HG02759 (cell line): ENCODE measurements at regions not wholly inside any gene's neighbourhood (a gene's known extent, or its start where the extent isn't known, plus 50 kb on each side); places are given as distances from the start of the nearest gene placed in this dataset.

ENCODE experiments used
- ATAC-seq: cut with Tn5 transposase; IDR thresholded peaks from one replicate; pipeline ENCODE4 v1.9.1; 2021; ENCODE audit warnings: mild to moderate bottlenecking, moderate library complexity; ENCODE audit not compliant: unreplicated experiment

DNA sequence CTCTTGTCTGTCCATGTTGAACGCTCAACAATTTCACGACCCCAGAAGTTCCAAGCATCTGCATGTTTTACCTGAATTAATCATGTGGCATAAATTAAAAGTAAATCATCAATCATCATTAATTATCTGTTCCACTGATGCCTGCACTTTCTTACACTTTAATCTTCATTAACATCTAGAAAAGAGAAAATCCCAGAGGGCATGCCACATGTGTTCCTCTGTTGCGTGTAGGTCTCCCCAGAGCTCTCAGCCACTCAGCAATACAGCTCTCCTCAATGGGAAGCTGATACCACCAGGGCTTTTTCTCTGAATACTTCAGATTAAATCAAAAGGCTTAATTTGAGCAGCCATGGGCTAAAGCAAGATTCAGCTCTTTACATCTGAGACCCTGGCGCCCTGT is 722.4 kb upstream of the TENM3 start:
- ATAC-seq = no peak

DNA sequence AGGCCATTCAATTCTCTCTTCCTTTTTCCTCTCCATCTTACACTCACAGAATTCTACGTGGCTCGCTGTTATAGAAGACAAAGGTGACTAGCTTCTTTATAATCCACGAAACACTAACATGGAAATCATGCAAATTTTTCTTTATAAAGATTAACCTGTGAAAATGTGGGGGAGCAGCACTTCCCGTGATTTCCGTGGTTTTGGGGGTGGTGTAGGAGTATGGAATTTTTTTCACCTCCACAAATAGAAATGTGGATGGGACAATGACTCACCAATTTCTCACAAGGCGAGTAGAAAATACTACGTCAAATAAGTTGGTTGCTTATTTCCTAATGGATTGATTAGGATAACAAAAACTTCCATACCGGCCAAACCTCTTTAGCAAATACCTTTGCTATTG is 719.2 kb upstream of the TENM3 start:
- ATAC-seq = no peak

DNA sequence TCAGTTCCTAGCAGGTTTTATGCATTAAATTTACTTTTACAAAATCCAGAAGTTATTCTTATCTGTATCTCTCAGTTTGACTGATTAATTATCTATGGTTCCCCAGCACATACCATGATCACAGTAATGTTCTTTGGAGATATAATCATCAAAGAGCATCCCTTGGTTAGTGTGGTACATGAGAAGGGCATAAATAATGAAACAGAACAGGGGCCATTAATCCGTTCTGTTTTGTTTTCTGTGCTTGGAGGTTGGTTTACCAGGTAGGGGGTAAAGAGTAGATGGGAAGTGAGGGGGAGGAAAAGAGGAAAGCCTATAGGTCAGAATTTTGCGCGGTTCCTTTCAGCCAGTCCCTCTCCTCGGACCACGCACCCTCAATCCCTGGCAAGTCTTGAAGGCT is 718.7 kb upstream of the TENM3 start:
- ATAC-seq = no peak

DNA sequence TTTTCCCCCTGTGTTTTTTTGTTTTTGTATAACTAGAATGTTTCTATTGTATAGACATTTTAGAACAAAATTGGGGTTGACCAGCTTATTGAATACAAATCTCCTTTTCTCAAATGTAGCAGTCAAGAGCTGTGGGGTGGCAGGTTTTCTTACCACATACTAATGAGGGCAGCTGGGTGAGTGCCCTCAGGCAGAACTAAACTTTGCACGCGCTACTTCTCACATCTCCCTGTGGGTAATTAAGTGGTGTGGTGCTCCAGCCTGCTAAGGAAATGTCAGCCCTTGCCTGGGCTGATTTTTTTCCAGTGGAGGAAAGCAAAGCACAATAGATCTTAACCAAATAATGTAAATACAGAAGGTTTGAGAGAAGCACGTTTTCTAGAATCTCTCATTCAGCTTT is 717.6 kb upstream of the TENM3 start:
- no peak for ATAC-seq

DNA sequence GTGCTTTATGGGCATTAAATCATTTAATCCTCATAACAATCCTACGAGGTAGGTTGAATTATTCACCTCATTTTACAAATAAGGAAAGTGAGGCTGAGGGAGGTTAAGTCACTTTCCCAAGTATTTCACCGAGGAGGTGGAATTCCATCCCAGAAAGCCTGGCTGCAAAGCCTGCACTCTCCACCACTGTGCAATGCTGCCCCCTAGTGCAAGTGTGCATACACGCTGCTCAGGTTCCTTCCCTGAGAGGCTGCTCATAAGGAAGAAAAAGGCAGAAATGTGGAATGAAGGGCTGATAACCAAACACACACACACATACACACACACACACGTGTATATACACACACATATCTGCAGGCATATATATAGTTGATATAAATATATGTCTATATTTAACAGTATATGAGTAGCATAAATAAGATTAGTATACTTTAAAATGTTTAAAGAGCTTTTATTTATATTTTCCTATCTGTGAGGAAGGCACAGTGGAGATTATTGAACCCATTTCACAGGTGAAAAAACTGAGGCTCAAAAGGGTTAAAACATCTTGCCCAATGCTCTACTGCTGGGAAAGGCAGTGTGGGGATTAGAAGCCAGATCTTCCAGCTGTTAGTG is 714.5 kb upstream of the TENM3 start:
- peak; percentile 86 for ATAC-seq

DNA sequence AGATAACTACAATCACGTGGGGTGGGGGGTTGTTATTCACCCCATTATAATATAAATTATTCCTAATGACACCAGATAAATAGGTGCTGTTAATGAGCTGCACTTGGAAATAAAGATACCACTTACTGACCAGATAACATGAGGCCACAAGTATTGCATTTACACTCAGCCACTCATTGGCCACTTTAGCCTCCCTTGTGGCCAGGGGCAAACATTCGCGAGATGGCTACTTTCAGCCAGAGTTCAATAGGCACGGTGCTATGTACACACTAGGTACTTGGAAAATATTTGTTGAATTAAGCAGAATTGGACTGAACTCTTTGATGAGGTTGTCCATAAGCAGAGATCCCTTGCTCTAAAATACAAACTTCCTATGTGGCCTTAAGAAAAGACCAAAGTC is 713.7 kb upstream of the TENM3 start:
- no peak for ATAC-seq

DNA sequence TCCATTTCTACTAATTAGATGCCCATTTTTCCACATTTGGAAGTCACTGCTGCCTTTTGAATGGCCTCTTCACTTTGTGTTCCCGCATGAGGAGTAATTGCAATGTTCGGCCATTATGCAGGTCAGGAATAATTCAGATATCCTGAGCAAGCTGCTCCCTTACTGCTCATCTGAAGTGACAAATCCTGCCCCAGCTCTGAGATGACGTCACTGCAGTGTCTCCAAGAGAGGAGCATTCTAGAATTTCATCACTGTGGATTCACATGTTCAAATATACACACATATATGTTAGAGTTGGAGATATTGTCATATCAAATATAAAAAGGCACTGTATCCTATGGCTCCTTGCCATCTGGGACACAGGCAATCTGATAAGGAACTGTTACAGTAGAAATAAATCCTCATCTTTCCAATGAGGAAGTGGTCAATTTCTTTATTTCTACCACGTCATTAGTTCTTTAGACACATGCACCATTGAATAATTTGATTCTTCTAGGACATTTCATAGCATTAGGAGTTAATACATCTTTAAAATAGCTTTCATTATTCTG is 706.9 kb upstream of the TENM3 start:
- no peak for ATAC-seq

DNA sequence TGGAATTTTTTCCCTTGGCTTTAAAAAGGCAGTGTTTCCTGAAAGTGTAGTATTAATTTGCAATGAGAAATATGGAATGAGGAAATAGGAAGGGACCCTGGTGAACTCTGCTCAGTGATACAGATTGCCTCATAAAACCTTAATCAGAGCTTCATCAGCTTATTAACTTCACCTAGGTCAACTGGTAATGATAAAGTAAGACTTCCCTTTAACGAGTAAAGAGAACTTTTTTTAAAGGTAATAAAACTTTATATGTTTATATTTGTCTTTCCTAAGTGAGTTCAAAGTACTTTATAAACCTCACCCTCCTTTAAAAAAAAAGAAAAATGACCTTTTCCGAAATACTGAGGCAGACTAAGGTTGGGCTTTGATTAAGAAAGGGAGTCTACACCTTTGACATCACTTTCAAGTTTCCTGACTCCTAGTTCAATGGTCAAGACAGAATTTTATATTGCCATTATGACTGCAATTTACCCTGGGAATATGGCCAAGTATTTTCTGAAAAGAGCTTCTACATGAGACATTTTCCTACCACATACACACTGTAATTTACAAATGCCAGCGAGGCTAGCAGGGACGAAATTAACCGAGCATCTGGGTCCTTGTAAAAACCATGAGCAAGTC is 706.3 kb upstream of the TENM3 start:
- no peak for ATAC-seq

DNA sequence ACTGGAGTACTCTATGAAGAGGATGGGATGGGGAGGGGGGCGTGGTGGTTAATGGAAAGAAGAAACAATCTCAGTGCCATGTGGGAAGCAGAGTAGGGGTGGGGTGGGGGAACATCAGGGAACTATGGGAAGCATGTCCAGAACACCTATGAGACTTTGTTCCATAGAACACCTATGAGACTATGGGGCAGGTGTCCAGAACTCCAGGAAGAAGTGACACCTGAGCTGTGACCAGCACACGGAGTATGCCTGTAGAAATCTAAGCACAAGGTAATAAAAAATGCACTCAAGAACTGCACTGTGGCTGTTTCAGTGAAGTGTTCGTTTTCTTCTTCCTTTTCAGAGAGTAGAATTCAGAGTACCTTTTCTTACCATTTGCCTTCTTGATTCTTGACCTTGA is 704.8 kb upstream of the TENM3 start:
- ATAC-seq = no peak

DNA sequence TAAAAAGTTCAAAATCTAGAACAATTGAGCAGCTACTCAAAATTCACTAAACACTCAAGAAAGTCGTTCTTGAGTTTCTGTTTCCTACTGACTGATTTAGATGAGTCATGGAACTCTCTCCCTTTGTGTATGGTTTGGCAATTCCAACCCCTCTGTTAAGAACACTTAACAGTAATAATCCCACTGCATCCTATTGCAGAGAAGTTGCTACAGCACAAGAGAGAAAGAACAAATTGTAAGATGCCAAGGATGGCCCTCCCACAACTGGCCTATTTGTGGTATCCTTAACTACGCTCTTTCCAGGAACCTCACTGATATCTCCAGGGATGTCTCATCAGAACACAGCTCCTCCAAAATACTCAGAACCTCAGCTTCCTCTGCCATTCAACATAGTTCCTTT is 701.8 kb upstream of the TENM3 start:
- ATAC-seq = no peak

DNA sequence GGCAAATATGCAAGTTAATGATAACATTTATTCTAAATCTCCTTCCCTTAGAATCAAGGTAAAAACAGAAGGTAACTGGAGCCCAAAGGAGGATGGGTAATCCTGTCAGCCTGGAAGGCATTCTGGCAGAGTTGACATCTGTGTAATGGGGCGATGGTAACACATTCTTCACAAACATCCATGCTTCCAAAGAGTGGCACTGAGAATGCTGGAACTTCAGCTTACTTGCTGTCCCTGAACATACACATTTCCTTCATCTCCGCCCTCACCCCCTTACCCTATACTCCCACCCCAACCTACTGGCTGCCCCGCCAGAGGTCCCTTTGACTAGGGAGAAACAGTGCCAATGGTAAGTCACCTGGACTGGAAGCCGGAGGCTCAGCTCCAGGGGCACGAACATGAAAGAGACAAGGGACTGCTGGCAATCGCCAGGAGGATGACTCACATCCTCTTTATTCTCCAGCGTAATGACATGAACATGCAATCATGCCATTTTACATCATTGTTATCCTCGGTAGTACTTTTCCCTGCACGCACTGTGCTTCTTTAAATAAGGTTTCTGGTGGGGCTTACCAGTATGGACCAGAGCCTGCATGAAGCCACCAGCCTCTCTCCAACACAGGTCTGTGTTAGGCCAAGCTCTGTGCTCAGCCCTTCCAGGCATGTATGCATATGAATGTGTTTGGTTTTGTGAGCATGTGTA is 694.2 kb upstream of the TENM3 start:
- ATAC-seq = no peak

DNA sequence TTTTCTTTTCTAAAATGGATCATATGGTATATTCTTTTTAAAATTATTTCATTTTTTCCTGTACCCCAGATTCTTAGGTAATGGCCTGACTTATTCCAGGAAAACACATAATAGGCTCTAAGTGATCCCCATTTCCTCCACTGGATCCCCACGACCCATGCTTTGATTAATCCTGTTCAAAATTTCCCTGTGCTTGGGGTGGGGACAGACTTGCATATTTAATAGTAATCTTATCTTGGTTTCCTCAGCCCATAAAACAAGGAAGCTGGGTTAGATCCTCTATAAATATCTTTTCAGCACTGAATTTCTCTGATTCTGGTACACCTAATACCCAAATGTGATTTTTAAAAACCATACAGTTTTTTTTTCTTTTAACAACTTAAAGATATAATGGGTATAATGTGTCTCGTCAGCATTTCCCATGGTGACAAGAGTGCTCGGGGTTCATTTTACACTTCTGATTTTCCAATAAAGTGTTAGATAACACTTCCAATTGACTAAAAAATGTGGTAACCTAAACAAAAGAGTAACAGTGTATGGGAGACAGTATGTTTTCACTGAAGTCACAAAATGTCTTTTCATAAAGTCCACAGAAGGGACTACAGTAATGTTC is 693.5 kb upstream of the TENM3 start:
- ATAC-seq = no peak

DNA sequence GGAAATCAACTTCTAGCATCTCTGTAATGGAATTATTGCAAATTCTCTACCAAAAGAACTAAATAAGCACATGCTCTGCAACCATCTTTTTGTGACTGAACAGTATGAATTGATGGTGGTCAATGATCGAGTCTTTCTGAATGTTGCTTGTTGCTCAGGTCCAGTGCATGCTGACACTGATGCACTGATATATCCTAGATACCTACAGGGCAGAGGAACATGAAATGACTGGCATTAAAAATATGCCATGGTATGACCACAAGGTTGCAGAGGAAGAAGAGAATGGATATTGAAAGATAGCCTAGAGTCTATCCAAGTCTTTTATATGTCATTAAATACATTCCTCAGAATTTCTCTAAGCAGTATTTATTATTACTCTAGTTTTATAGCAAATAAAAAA is 692.8 kb upstream of the TENM3 start:
- ATAC-seq = no peak

DNA sequence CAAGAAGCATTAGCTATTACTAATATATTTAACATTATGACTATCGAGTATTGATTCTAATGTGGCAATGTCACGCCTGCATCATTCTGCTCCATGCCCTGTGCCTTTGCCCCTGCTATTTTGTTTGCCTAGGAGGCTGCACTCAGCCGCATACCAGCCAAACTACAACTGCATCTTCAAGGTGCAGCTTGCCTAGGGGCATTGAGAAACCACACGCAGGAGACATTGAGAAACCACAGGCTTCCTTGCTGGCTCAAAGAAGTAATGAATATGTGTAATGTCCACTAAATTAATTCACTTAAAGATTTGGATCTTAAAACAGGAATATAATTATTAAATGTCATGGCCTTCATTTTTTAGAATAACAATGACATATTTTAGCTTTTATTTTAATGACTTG is 683.6 kb upstream of the TENM3 start:
- ATAC-seq = no peak

DNA sequence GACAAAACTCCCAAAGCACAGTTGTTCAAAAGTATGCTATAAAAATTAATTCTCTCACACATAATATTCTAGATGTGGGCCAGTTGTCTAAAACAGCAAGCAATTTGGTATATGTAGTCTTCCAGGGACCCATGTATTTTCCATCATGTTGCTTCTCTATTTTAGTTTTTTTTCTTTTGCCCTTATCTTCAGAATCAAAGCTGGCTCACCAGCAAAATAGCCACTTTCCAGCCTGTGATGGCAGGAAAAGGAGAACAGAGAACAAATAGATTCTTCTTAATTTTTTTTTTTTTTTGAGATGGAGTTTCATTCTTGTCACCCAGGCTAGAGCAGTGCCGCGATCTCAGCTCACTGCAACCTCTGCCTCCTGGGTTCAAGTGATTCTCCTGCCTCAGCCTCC is 680.8 kb upstream of the TENM3 start:
- no peak for ATAC-seq

DNA sequence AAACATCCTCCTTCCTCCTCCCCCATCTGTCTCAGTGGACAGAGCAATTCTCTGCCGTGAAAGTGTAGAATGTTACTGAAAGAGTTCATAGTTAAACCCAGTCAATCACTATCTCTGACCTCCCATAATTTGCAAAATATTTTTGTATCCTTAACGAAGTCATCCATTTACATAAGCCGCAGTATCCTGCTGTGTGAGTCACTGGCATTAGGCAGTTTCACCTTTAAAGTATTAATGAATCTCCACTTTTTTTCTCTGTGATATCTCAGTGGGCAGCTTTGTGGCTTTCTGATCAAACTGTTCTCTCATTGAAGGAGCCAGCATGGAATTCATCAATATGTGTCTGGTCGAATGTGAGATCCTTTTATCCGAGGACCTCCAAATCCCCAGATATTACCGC is 678.6 kb upstream of the TENM3 start:
- no peak for ATAC-seq

DNA sequence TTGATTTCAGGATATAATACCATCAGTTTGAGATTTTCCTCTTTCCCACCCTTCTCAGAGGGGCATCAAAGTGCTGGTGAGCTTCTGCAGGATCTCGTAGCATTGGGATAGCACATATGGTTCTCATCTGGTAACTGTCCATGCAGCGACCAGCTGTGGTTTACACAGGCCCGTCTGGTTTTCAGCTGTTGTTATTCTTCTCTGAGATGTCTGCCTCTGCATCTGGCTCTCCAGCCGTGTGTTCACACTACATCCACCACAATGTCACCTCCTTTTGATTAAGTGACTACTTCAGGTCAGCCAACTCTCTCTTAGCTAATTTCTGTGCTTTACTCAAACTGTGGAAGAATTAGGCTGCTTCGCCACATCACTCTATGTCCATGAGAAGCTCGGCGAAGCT is 676.7 kb upstream of the TENM3 start:
- ATAC-seq = no peak

DNA sequence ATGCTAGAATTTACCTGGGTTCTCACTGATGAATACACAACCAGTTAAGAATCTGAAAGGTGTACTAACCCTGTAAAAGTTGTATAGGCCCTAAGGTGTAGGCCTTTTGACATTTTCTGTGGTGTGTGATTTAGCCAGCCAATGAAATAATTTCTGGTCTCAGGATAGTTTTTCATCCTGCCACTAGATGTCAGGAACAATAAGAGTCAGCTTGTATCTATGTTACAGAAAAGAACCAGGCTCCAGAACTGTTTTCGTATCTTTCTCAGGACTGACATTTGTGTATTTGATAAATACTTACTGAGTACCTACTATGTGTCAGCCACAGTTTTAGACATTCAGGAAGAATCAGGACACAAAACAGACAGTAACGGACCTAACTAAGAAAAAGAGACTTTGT is 673.6 kb upstream of the TENM3 start:
- ATAC-seq = peak; percentile 78

DNA sequence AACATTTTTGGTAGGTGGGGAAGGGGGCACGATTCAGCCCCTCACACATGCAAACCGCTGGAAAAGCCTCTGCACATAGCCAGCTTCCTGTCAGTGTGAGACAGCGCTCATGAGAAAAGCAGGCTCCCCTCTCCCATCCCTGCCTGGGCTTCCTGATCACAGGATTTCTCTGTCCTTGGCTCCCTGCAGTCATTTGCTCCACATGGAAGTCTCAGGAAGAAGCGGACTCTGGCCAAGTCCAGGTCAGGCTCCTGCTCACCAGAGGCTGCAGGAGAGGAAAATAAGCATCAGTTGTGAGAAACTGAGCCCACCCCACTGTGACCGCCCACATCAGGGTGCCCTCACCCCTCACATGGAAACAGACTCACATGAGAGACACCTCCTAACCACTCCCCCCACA is 664.3 kb upstream of the TENM3 start:
- ATAC-seq = no peak

DNA sequence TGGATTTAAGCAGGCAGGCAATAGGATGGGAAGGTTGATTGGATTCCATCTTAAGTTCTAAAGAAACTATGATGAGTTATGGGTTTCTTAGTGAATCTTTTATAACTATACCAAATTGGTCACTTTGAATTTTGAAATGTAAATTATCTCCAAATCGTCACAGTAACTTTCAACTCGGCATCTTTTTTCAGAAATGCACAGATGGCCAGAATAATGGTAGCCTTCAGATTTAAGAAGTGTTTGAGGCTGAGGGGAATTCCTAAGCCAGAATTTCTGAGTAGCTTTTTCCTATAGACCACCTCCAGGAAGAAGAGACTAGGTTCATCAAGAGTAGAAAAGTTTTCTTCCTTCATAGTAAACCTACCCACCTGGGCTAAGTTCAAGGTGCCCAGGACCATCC is 663.7 kb upstream of the TENM3 start:
- ATAC-seq = no peak

DNA sequence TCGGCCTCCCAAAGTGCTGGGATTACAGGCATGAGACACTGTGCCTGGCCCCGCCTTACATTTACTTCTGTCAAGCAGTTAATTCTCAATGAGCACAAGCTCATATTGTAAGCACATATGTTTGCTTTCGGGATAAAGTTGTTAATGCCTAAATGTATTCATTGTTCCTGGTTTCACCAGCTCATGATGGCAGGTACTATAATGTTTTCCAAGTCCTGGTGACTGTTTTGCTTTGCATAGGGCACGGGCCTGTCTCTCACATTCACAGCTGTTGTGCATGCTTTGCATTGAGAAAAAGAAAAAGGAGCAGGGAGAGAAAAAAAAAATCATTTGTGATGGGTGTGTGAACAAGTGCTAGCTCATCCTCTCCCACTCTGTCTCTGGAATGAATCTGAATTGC is 661.2 kb upstream of the TENM3 start:
- no peak for ATAC-seq

DNA sequence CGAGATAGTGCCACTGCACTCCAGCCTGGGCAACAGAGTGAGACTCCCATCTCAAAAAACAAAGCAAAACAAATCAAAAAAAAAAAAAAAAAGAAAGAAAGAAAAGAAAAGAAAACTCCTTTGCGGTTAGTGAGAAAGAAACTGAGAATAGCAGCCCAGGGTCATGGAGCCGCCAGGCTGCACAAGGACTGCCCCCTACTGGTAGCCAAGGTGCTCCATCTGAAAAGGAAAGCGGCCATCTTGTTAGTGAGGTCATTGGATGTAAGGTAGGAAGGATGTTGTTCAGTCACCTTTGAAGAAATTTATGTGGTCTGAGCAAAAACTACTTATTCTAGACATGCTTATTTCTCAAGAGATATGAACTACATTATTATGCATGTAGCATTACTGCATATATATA is 660.6 kb upstream of the TENM3 start:
- ATAC-seq = no peak
